ENCODE measurements at regions not wholly inside any gene's neighbourhood (a gene's known extent, or its start where the extent isn't known, plus 50 kb on each side); places are given as distances from the start of the nearest gene placed in this dataset.
"Not testable (repeated sequence)": the region's sequence is repeated elsewhere in the genome, so short reads cannot be mapped to it uniquely, and the experiment has no call there.

- no peaks in the 10 kb centered on the region for H3K36me3 ChIP-seq
- no peak for DNase-seq (ENCODE audit: low read depth in 1 of 2, low spot score in 1 of 2)
- no peak overlapping the region for H3K27ac ChIP-seq
- no peaks in the 10 kb centered on the region for H3K9me3 ChIP-seq (ENCODE audit: low read depth)
- no peaks in the 10 kb centered on the region for H3K27me3 ChIP-seq
- no peaks in the 10 kb centered on the region for H3K4me1 ChIP-seq (ENCODE audit: low read depth)
- H3K4me3 ChIP-seq: no peak overlapping the region
- TF ChIP-seq CTCF (IDR thresholded peaks at IDR 0.05; ENCODE audit: low read depth, low read length): no peak
Observed at GRCh38 chr15:91445695-91446228, 345.7 kb downstream of the SV2B start.

GRCh38 chr15:91447991-91448644 is 348.1 kb downstream of the SV2B start:
- no peak for TF ChIP-seq CTCF (IDR thresholded peaks at IDR 0.05; ENCODE audit: low read depth, low read length)
- no peaks in the 10 kb centered on the region for H3K9me3 ChIP-seq (ENCODE audit: low read depth)
- H3K4me3 ChIP-seq: no peak overlapping the region
- no peaks in the 10 kb centered on the region for H3K36me3 ChIP-seq
- no peaks in the 10 kb centered on the region for H3K4me1 ChIP-seq (ENCODE audit: low read depth)
- H3K27me3 ChIP-seq: no peaks in the 10 kb centered on the region
- no peak overlapping the region for H3K27ac ChIP-seq
- no peak for DNase-seq (ENCODE audit: low read depth in 1 of 2, low spot score in 1 of 2)

GRCh38 chr15:91453376-91453775 is 353.3 kb downstream of the SV2B start:
- not testable (repeated sequence) for H3K36me3 ChIP-seq; H3K4me1 ChIP-seq (ENCODE audit: low read depth); H3K27ac ChIP-seq; H3K27me3 ChIP-seq; H3K9me3 ChIP-seq (ENCODE audit: low read depth); H3K4me3 ChIP-seq; DNase-seq (ENCODE audit: low read depth in 1 of 2, low spot score in 1 of 2)

- Histone ChIP-seq H3K9me3 (ENCODE audit: low read depth) (no peaks in the 10 kb centered on the region), H3K27me3 (no peaks in the 10 kb centered on the region), H3K4me1 (ENCODE audit: low read depth) (no peaks in the 10 kb centered on the region), H3K36me3 (no peaks in the 10 kb centered on the region), H3K27ac (no peak overlapping the region), H3K4me3 (no peak overlapping the region)
- peak in 1 of 2 donors; percentile 22 for DNase-seq (ENCODE audit: low read depth in 1 of 2, low spot score in 1 of 2)
- TF ChIP-seq CTCF (IDR thresholded peaks at IDR 0.05; ENCODE audit: low read depth, low read length): no peak
Observed at GRCh38 chr15:91456251-91456718, 356.2 kb downstream of the SV2B start.

GRCh38 chr15:91456921-91457320 is 356.9 kb downstream of the SV2B start:
- DNase-seq (ENCODE audit: low read depth in 1 of 2, low spot score in 1 of 2): no peak
- Histone ChIP-seq H3K27me3 (no peaks in the 10 kb centered on the region), H3K4me3 (no peak overlapping the region), H3K36me3 (no peaks in the 10 kb centered on the region), H3K27ac (no peak overlapping the region), H3K9me3 (ENCODE audit: low read depth) (no peaks in the 10 kb centered on the region), H3K4me1 (ENCODE audit: low read depth) (no peaks in the 10 kb centered on the region)
- no peak for TF ChIP-seq CTCF (IDR thresholded peaks at IDR 0.05; ENCODE audit: low read depth, low read length)

GRCh38 chr15:91461377-91461776 is 361.3 kb downstream of the SV2B start:
- Histone ChIP-seq H3K27ac (no peak overlapping the region), H3K9me3 (ENCODE audit: low read depth) (no peaks in the 10 kb centered on the region), H3K4me3 (no peak overlapping the region), H3K4me1 (ENCODE audit: low read depth) (no peaks in the 10 kb centered on the region), H3K27me3 (no peaks in the 10 kb centered on the region), H3K36me3 (no peaks in the 10 kb centered on the region)
- no peak for TF ChIP-seq CTCF (IDR thresholded peaks at IDR 0.05; ENCODE audit: low read depth, low read length)
- no peak for DNase-seq (ENCODE audit: low read depth in 1 of 2, low spot score in 1 of 2)

Data from cardiac muscle cell (in vitro differentiated cells and primary cell).